ENCODE measurements at regions not wholly inside any gene's neighbourhood (a gene's known extent, or its start where the extent isn't known, plus 50 kb on each side); places are given as distances from the start of the nearest gene placed in this dataset.

GRCh38 chr7:118573085-118573484, 348.6 kb downstream of the ANKRD7 start:
- Histone ChIP-seq H3K36me3 (ENCODE audit: insufficient read depth, low read length) (no peaks in the 10 kb centered on the region), H3K4me1 (ENCODE audit: insufficient read depth, low read length) (no peaks in the 10 kb centered on the region), H3K4me3 (ENCODE audit: low read length) (no peak overlapping the region), H3K9ac (ENCODE audit: low read depth, low read length) (no peak overlapping the region), H3K9me3 (ENCODE audit: insufficient read depth, low read depth, low read length) (no peaks in the 10 kb centered on the region), H3K27ac (ENCODE audit: low read depth, low read length) (no peak overlapping the region), H3K27me3 (ENCODE audit: insufficient read depth, low read length) (no peaks in the 10 kb centered on the region)
- WGBS = 92% methylated on average over 5 of the region's 5 CpGs

GRCh38 chr7:118575393-118575948, 351.0 kb downstream of the ANKRD7 start:
- 96% methylated on average over 1 of the region's 1 CpG for WGBS
- no peaks in the 10 kb centered on the region for H3K4me1 ChIP-seq (ENCODE audit: insufficient read depth, low read length)
- H3K27me3 ChIP-seq (ENCODE audit: insufficient read depth, low read length) = no peaks in the 10 kb centered on the region
- H3K4me3 ChIP-seq (ENCODE audit: low read length) = no peak overlapping the region
- no peaks in the 10 kb centered on the region for H3K9me3 ChIP-seq (ENCODE audit: insufficient read depth, low read depth, low read length)
- H3K36me3 ChIP-seq (ENCODE audit: insufficient read depth, low read length) = no peaks in the 10 kb centered on the region
- no peak overlapping the region for H3K27ac ChIP-seq (ENCODE audit: low read depth, low read length)
- no peak overlapping the region for H3K9ac ChIP-seq (ENCODE audit: low read depth, low read length)

GRCh38 chr7:118580743-118581382, 356.4 kb downstream of the ANKRD7 start:
- Histone ChIP-seq H3K9ac (ENCODE audit: low read depth, low read length) (no peak overlapping the region), H3K4me3 (ENCODE audit: low read length) (no peak overlapping the region), H3K9me3 (ENCODE audit: insufficient read depth, low read depth, low read length) (no peaks in the 10 kb centered on the region), H3K27ac (ENCODE audit: low read depth, low read length) (no peak overlapping the region), H3K4me1 (ENCODE audit: insufficient read depth, low read length) (no peaks in the 10 kb centered on the region), H3K36me3 (ENCODE audit: insufficient read depth, low read length) (no peaks in the 10 kb centered on the region), H3K27me3 (ENCODE audit: insufficient read depth, low read length) (no peaks in the 10 kb centered on the region)
- WGBS = 95% methylated on average over 3 of the region's 3 CpGs

GRCh38 chr7:118583641-118584040, 359.1 kb downstream of the ANKRD7 start:
- no peak overlapping the region for H3K9ac ChIP-seq (ENCODE audit: low read depth, low read length)
- H3K36me3 ChIP-seq (ENCODE audit: insufficient read depth, low read length) = no peaks in the 10 kb centered on the region
- no peak overlapping the region for H3K4me3 ChIP-seq (ENCODE audit: low read length)
- 0 out of 2 replicates have a peak, but pooled peaks cover 3% of the 10 kb centered on the region for H3K9me3 ChIP-seq (ENCODE audit: insufficient read depth, low read depth, low read length)
- H3K27me3 ChIP-seq (ENCODE audit: insufficient read depth, low read length) = no peaks in the 10 kb centered on the region
- no peaks in the 10 kb centered on the region for H3K4me1 ChIP-seq (ENCODE audit: insufficient read depth, low read length)
- WGBS = 84% methylated on average over 1 of the region's 1 CpG
- no peak overlapping the region for H3K27ac ChIP-seq (ENCODE audit: low read depth, low read length)

- Histone ChIP-seq H3K36me3 (ENCODE audit: insufficient read depth, low read length) (no peaks in the 10 kb centered on the region), H3K4me3 (ENCODE audit: low read length) (no peak overlapping the region), H3K4me1 (ENCODE audit: insufficient read depth, low read length) (no peaks in the 10 kb centered on the region), H3K9ac (ENCODE audit: low read depth, low read length) (no peak overlapping the region), H3K27me3 (ENCODE audit: insufficient read depth, low read length) (no peaks in the 10 kb centered on the region), H3K9me3 (ENCODE audit: insufficient read depth, low read depth, low read length) (0 out of 2 replicates have a peak, but pooled peaks cover 3% of the 10 kb centered on the region), H3K27ac (ENCODE audit: low read depth, low read length) (no peak overlapping the region)
- WGBS = 88% methylated on average over 1 of the region's 1 CpG
Observed at GRCh38 chr7:118586248-118586647, 361.7 kb downstream of the ANKRD7 start.

- WGBS = 79% methylated on average over 1 of the region's 2 CpGs
- H3K9ac ChIP-seq (ENCODE audit: low read depth, low read length) = no peak overlapping the region
Observed at GRCh38 chr7:118590107-118590506, 365.6 kb downstream of the ANKRD7 start.

GRCh38 chr7:118602090-118602489, 377.6 kb downstream of the ANKRD7 start:
- Histone ChIP-seq H3K9me3 (ENCODE audit: insufficient read depth, low read depth, low read length) (no peaks in the 10 kb centered on the region), H3K4me3 (ENCODE audit: low read length) (no peak overlapping the region), H3K9ac (ENCODE audit: low read depth, low read length) (no peak overlapping the region), H3K27ac (ENCODE audit: low read depth, low read length) (no peak overlapping the region), H3K27me3 (ENCODE audit: insufficient read depth, low read length) (no peaks in the 10 kb centered on the region), H3K4me1 (ENCODE audit: insufficient read depth, low read length) (no peaks in the 10 kb centered on the region), H3K36me3 (ENCODE audit: insufficient read depth, low read length) (no peaks in the 10 kb centered on the region)

More at GRCh38 chr7:118590107-118590506, 365.6 kb downstream of the ANKRD7 start:
- no peaks in the 10 kb centered on the region for H3K36me3 ChIP-seq (ENCODE audit: insufficient read depth, low read length)
- H3K4me3 ChIP-seq (ENCODE audit: low read length) = no peak overlapping the region
- no peaks in the 10 kb centered on the region for H3K4me1 ChIP-seq (ENCODE audit: insufficient read depth, low read length)
- H3K27ac ChIP-seq (ENCODE audit: low read depth, low read length) = no peak overlapping the region
- H3K9me3 ChIP-seq (ENCODE audit: insufficient read depth, low read depth, low read length) = 0 out of 2 replicates have a peak, but pooled peaks cover 3% of the 10 kb centered on the region
- no peaks in the 10 kb centered on the region for H3K27me3 ChIP-seq (ENCODE audit: insufficient read depth, low read length)

GRCh38 chr7:118606602-118607001, 382.1 kb downstream of the ANKRD7 start:
- 88% methylated on average over 1 of the region's 1 CpG for WGBS
- H3K4me1 ChIP-seq (ENCODE audit: insufficient read depth, low read length) = no peaks in the 10 kb centered on the region
- H3K4me3 ChIP-seq (ENCODE audit: low read length) = no peak overlapping the region

GRCh38 chr7:118609207-118609606, 384.7 kb downstream of the ANKRD7 start:
- H3K9ac ChIP-seq (ENCODE audit: low read depth, low read length) = no peak overlapping the region
- no peak overlapping the region for H3K4me3 ChIP-seq (ENCODE audit: low read length)
- H3K4me1 ChIP-seq (ENCODE audit: insufficient read depth, low read length) = no peaks in the 10 kb centered on the region
- H3K9me3 ChIP-seq (ENCODE audit: insufficient read depth, low read depth, low read length) = no peaks in the 10 kb centered on the region
- WGBS = 94% methylated on average over 3 of the region's 3 CpGs
- H3K36me3 ChIP-seq (ENCODE audit: insufficient read depth, low read length) = no peaks in the 10 kb centered on the region
- H3K27ac ChIP-seq (ENCODE audit: low read depth, low read length) = no peak overlapping the region
- H3K27me3 ChIP-seq (ENCODE audit: insufficient read depth, low read length) = no peaks in the 10 kb centered on the region

More at GRCh38 chr7:118606602-118607001, 382.1 kb downstream of the ANKRD7 start:
- Histone ChIP-seq H3K27ac (ENCODE audit: low read depth, low read length) (no peak overlapping the region), H3K9me3 (ENCODE audit: insufficient read depth, low read depth, low read length) (no peaks in the 10 kb centered on the region), H3K36me3 (ENCODE audit: insufficient read depth, low read length) (no peaks in the 10 kb centered on the region), H3K27me3 (ENCODE audit: insufficient read depth, low read length) (no peaks in the 10 kb centered on the region), H3K9ac (ENCODE audit: low read depth, low read length) (no peak overlapping the region)

- H3K4me3 ChIP-seq (ENCODE audit: low read length) = no peak overlapping the region
- no peaks in the 10 kb centered on the region for H3K9me3 ChIP-seq (ENCODE audit: insufficient read depth, low read depth, low read length)
- no peaks in the 10 kb centered on the region for H3K36me3 ChIP-seq (ENCODE audit: insufficient read depth, low read length)
- no peak overlapping the region for H3K9ac ChIP-seq (ENCODE audit: low read depth, low read length)
- 70% methylated on average over 3 of the region's 4 CpGs for WGBS
- H3K27me3 ChIP-seq (ENCODE audit: insufficient read depth, low read length) = no peaks in the 10 kb centered on the region
- H3K27ac ChIP-seq (ENCODE audit: low read depth, low read length) = no peak overlapping the region
- H3K4me1 ChIP-seq (ENCODE audit: insufficient read depth, low read length) = no peaks in the 10 kb centered on the region
Observed at GRCh38 chr7:118615681-118616080, 391.2 kb downstream of the ANKRD7 start.

GRCh38 chr7:118621810-118622360, 397.4 kb downstream of the ANKRD7 start:
- Histone ChIP-seq H3K27ac (ENCODE audit: low read depth, low read length) (no peak overlapping the region), H3K4me1 (ENCODE audit: insufficient read depth, low read length) (no peaks in the 10 kb centered on the region), H3K4me3 (ENCODE audit: low read length) (no peak overlapping the region), H3K36me3 (ENCODE audit: insufficient read depth, low read length) (no peaks in the 10 kb centered on the region), H3K9me3 (ENCODE audit: insufficient read depth, low read depth, low read length) (peaks cover 14% of the 10 kb centered on the region), H3K27me3 (ENCODE audit: insufficient read depth, low read length) (no peaks in the 10 kb centered on the region), H3K9ac (ENCODE audit: low read depth, low read length) (no peak overlapping the region)
- 93% methylated on average over 3 of the region's 3 CpGs for WGBS

Measured in HUES64 (cell line).